Ecto neural progenitor cell (in vitro differentiated cells): ENCODE measurements at regions not wholly inside any gene's neighbourhood (a gene's known extent, or its start where the extent isn't known, plus 50 kb on each side); places are given as distances from the start of the nearest gene placed in this dataset.
"Not testable (repeated sequence)": the region's sequence is repeated elsewhere in the genome, so short reads cannot be mapped to it uniquely, and the experiment has no call there.

ENCODE experiments used
- DNase-seq: peaks from one replicate; pipeline ENCODE4 v3.0.0-alpha.2; 2018; ENCODE audit warnings: low spot score

DNA sequence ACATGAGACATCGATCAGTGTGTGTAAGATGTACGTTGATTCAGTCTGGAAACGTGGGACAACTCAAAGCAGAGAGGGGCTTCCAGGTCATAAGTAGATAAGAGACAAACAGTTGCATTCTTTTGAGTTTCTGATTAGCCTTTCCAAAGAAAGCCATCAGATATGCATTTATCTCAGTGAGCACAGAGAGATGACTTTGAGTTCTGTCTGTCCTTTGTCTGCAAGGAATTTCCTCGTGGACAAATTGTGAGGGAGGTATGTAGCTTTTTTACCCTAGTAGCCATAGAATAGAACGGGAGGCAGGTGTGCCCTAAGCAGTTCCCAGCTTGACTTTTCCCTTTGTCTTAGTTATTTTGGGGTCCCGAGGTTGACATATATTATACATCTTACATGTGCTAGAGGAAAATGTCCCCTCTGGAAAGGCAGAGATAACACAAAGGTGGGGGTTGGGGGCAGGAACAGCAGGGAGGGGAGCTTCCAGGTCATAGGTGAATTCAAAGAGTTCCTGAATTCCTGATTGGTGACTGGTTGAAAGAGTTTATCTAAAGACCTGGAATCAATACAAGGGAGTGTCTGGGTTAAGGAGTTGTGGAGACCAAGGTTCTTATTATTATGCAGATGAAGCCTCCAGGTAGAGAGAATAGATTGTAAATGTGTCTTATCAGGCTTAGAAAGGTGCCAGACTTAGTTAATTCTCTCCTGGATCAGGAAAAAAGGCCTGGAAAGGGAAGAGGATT, 237.0 kb downstream of the NFATC2 start:
- DNase-seq: no peak

DNA sequence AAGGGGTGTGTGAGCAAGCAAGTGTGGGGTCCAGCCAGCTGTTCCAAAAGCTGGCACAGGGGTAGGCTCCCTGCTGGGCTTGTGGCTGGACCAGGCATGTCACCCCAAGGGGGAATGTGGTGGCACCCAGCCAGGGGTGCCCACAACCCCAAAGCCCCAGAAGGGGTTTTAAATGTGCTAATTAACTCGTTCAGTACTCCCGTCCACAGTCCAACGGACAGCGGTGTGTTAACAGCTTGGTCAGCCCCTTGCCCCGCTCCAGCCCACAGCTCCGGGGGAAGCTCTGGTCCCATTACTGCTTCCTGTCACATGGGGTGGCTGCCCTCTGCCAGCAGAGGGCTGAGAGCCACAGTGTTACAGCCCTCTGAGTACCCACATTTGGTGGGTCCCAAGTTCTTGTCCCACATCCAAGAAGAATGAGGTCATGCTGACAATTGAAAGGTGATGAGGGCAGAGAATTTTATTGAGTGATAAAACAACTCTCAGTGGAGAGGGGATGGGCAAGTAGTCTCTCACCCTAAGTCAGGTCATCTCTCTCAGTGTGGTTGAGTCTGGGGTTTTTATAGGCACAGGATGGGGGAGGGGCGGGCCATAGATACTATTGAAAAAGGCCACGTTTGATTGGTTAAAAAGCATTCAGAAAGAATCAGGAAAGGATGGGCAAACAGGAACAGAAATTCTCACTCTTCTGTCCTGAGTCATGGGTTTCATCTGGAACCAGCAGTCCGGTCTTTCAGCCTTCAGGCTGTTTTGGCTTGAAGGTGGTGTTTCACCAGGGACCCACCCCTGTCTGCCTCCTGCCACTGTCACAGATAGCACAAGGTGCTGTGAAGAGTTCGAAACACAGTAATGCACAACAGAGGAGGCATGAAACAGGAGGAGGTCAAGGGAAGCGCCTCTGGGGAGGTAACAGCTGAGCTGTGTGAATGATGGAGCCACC, 238.5 kb downstream of the NFATC2 start:
- no peak for DNase-seq

GRCh38 chr20:51301026-51301425, 241.5 kb downstream of the NFATC2 start:
- DNase-seq: no peak

GRCh38 chr20:51300104-51300503, 242.4 kb downstream of the NFATC2 start:
- DNase-seq: no peak

DNA sequence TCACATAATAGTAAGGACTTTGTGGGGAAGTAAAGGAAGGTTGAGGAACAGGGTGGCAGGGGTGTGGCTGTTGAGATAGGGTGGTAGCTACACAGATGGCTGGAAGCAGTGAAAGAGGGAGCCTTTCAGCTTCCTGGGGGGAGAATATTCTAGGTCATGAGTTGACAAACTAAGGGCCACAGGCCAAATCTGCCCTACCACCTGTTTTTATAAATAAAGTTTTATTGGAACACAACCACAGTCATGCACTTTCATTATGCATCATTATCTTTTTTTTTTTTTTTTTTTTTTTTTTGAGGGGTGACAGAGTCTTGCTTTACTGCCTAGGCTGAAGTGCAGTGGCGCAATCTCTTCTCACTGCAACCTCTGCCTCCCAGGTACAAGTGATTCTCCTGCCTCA, 243.1 kb downstream of the NFATC2 start:
- no peak for DNase-seq

DNA sequence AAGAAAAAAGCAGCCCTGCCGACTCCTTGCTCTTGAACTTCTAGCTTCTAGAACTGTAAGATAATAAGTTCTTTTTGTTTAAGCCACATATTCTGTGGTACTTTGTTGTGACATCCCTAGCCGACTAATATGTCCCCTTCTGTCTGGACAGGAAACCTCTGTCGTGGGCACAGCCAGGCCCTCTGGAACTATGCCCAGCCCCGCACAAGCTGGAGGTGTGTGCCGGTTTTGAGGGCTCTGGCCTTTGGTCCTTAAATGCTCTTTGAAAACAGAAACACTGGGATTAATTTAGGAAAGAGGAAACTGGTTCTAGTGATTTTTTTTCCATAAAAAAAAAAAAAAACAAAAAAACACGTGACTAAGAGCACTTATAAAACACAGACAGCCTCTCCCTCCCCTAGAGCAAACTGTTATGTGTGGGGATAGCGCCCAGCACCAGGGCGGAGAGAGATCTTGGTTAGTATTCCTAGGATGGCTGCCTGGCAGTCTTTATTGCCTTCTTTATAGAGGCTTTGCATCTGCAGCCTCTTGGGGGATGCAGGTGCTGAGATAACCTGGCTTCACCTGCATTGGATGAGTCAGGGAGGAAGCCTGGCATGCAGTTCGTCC, 244.3 kb downstream of the NFATC2 start:
- DNase-seq: no peak

DNA sequence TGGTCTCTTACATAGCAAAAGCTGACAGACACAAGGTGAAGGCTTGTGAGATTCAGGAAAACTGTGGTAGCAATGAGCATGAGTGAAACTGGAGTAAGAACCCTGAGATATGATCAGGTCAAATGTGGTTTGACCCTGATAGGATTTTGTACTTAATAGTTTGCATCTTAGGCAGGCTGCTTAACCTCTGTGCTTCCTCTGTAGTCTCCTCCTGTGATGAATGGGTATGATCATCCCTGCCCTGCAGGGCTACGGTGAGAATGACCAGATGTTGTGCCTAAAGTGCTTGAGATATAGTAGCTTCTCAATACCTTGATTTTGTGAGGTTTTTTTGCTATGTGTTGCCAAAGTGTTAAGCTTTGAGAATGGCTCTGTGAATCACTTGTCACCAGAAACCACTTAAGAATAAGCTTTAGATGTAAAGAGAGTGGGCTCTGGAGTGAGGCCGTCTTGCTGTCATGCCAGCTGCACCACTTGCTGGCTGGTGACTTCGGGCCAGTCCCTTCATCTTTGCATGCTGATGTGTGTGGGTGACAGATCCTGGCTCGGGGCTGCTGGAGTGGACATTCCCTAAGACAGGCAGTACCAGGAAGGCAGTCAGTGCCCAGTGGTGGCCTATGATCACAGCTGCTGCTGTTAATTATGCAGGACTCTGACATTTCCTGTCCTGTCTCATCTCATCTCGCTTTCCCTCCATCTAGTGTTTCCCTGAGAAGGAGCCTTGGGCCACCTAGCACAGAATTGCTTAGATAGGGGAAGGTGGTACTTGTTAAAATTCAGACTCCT, 254.7 kb downstream of the NFATC2 start:
- no peak for DNase-seq

GRCh38 chr20:51286758-51287157, 255.8 kb downstream of the NFATC2 start:
- no peak for DNase-seq

GRCh38 chr20:51285684-51286083, 256.8 kb downstream of the NFATC2 start:
- DNase-seq: no peak

- no peak for DNase-seq
These were observed 257.6 kb downstream of the NFATC2 start for GRCh38 chr20:51284871-51285270.

DNA sequence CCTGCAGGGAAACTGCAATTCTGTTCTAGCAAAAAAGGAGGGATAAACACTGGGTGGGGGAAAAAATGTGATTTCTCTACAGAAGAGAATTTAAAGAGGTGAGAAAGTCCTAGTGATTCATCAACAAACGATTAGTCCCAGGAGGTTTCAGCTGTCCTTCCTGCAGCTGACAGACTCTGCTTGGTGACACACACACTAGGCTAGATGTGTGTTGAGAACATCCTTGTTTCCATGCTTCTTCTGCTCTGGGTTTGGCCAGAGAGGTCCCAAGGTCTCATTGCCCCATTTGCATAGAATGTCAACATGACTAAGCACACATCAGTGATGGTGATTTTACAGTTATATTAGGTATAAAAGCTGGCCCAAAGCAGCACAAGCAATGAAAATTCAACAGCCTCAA, 258.3 kb downstream of the NFATC2 start:
- no peak for DNase-seq

DNA sequence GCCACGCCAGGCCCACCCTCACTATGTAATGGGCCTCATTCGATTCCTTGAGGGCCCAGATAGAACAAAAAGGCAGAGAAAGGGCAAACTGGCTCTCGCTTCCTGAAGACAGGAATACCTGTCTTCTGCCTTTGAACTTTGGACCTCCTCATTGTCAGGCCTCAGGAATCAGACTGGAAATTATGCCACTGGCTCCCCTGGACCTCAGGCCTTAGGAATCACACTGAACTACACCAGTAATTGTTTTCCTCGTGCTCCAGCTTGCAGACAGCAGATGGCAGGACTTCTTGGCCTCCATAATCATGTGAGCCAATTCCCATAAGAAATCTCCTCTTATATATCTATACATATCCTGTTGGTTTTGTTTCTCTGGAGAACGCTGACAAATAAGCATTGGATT, 258.6 kb upstream of the KCNG1 start:
- DNase-seq: no peak

- no peak for DNase-seq
These were observed 257.1 kb upstream of the KCNG1 start for GRCh38 chr20:51280047-51280446.

- no peak for DNase-seq
These were observed 255.1 kb upstream of the KCNG1 start for GRCh38 chr20:51277961-51278360.

GRCh38 chr20:51276296-51276695, 253.4 kb upstream of the KCNG1 start:
- DNase-seq: no peak

- DNase-seq: no peak
These were observed 252.9 kb upstream of the KCNG1 start for GRCh38 chr20:51275826-51276225.

- DNase-seq: no peak
These were observed 252.3 kb upstream of the KCNG1 start for GRCh38 chr20:51275181-51275580.

GRCh38 chr20:51272401-51272800, 249.5 kb upstream of the KCNG1 start:
- no peak for DNase-seq

DNA sequence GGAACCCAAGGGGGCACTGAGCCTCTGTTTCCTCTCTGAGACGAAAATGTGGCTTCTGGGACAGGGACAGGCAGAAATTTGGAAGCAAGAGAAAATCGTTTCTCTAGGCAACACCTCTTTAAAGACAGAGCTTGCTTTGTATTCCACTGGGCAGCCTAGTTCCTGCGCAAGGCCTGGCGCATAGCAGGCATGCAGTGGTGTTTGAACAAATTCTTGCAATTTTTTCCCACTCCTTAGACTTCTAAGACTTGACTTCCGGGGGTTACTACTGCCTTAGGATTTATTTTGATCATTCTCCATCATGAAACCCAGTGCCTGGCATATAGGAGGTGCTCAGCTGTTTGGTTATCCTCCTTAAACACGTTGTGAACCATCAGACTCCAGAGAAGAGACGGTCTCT, 249.0 kb upstream of the KCNG1 start:
- no peak for DNase-seq

GRCh38 chr20:51271289-51271688, 248.4 kb upstream of the KCNG1 start:
- DNase-seq: not testable (repeated sequence)

DNA sequence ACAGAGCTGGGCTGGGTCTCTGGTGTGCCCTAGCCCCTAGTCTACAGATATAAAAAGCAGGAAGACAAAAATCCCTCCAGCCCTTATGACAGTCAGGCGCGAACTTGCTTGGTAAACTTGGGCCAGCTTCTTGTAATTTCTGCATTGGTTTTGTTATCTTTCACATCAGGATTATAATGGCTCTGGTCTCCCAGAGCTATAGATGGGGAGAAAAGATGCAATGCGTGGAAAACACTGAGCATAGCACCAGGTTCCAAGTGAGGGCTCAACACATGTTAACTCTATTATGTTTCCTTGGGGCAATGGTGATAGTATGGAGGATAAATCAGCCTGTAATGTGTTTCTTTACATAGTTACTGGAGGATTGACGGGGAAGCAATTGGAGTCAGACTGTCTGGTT, 246.8 kb upstream of the KCNG1 start:
- DNase-seq: no peak

DNA sequence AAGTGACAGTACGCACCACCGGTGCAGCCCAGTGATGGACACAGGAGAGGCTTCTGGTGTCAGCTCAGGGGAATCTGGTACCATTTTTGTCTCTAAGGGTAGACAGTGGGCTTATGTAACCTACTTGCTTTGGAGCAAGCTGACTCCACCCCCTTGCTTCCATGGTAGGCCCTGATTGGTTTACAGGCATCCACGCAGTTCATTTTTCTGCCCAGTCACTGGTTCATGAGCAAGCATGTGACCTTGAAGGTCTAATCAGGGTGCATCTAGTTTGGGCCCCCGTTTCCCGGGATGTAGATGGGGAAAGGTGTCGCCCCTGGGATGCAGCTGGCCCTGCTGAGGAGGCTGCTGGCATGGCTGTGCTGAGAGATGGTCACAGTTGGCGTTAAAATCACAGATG, 244.8 kb upstream of the KCNG1 start:
- no peak for DNase-seq
